ENCODE measurements at regions not wholly inside any gene's neighbourhood (a gene's known extent, or its start where the extent isn't known, plus 50 kb on each side); places are given as distances from the start of the nearest gene placed in this dataset.
"Not testable (repeated sequence)": the region's sequence is repeated elsewhere in the genome, so short reads cannot be mapped to it uniquely, and the experiment has no call there.

- TF ChIP-seq CTCF (conservative IDR thresholded peaks at IDR 0.05; ENCODE audit: low read depth, low read length): no peak
- no peak overlapping the region for H3K4me3 ChIP-seq (ENCODE audit: low read depth, low read length)
- no peak for DNase-seq (ENCODE audit: low read depth)
Observed at GRCh38 chr21:38631676-38632075, 133.4 kb upstream of the ERG start.

GRCh38 chr21:38637161-38637560 lies 138.9 kb upstream of the ERG start:
- no peak for TF ChIP-seq CTCF (conservative IDR thresholded peaks at IDR 0.05; ENCODE audit: low read depth, low read length)
- no peak for DNase-seq (ENCODE audit: low read depth)
- no peak overlapping the region for H3K4me3 ChIP-seq (ENCODE audit: low read depth, low read length)

GRCh38 chr21:38639571-38640354 lies 141.5 kb upstream of the ERG start:
- DNase-seq (ENCODE audit: low read depth): no peak
- no peak overlapping the region for H3K4me3 ChIP-seq (ENCODE audit: low read depth, low read length)
- no peak for TF ChIP-seq CTCF (conservative IDR thresholded peaks at IDR 0.05; ENCODE audit: low read depth, low read length)

GRCh38 chr21:38640355-38640742 lies 142.1 kb upstream of the ERG start:
- DNase-seq (ENCODE audit: low read depth); H3K4me3 ChIP-seq (ENCODE audit: low read depth, low read length): not testable (repeated sequence)

- H3K4me3 ChIP-seq (ENCODE audit: low read depth, low read length): no peak overlapping the region
- no peak for DNase-seq (ENCODE audit: low read depth)
- TF ChIP-seq CTCF (conservative IDR thresholded peaks at IDR 0.05; ENCODE audit: low read depth, low read length): no peak
Observed at GRCh38 chr21:38643404-38644023, 145.2 kb upstream of the ERG start.

DNA sequence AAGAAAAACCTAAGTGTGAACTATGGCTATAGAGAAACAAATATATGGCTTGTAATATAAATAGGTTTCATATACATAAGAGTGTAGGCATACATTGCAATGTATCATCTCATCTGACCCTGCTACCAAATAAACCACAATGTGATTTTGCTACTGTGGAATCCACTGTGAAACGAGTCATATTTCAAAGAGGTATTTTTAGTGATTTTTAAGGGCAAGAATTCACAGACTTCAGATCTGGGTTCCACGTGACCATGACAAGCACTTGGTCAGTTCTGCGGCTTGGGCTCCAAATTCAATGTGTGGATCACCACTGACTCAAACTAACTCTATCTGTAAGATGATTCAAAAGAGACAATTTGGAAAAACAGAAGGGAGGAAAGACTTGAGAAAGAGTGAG lies 147.0 kb upstream of the ERG start:
- TF ChIP-seq CTCF (conservative IDR thresholded peaks at IDR 0.05; ENCODE audit: low read depth, low read length): no peak
- no peak overlapping the region for H3K4me3 ChIP-seq (ENCODE audit: low read depth, low read length)
- DNase-seq (ENCODE audit: low read depth): no peak

DNA sequence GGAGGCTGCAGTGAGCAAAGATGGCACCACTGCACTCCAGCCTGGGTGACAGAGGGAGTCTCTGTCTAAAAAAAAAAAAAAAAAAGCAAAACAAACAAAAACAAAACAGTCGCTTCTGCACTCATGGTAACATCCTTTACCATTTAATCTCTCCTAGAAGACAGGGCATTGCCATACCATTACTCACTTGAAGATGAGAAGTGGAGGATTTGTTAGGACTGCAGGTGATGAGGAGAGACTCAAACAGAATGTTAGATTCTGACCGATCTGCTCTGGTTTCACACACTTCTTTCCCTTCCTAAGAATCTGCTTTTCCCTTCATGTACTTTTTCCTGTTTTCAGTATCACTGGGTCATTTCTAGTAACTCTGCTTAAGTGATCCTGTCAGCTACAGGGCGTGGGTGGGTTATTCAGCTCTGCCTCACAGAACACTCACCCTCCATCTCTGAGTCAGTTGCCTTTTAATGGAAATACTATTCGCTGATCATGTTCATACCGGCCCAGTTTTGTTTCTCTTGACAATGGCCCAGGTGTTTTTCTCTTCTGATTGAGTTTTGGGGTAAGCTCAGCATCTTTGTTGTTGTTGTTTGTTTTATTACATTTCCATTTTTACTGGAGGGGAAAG lies 148.0 kb upstream of the ERG start:
- no peak for TF ChIP-seq CTCF (conservative IDR thresholded peaks at IDR 0.05; ENCODE audit: low read depth, low read length)
- no peak for DNase-seq (ENCODE audit: low read depth)
- no peak overlapping the region for H3K4me3 ChIP-seq (ENCODE audit: low read depth, low read length)
